Neural cell (in vitro differentiated cells): ENCODE measurements at regions not wholly inside any gene's neighbourhood (a gene's known extent, or its start where the extent isn't known, plus 50 kb on each side); places are given as distances from the start of the nearest gene placed in this dataset.

Source experiments
- H2AFZ ChIP-seq: fragments of 200-600, 300-800 bp; sonication (generic), shearing (Covaris generic); 2 replicates; pipeline ENCODE4 v1.6.0; 2014; ENCODE audit warnings: low read depth, mild to moderate bottlenecking, antibody characterized with exemption, low read length, moderate library complexity
- H3F3A ChIP-seq: fragments of 200-600 bp; shearing (Covaris generic); 2 replicates; pipeline ENCODE4 v1.6.1; 2016; ENCODE audit warnings: mild to moderate bottlenecking, moderate library complexity, mixed read lengths, antibody characterized with exemption, low read length; ENCODE audit not compliant: insufficient read depth, poor library complexity, severe bottlenecking
- H3K27ac ChIP-seq: fragments of 200-600, 300-800 bp; sonication (generic), shearing (Covaris generic); 2 replicates; pipeline ENCODE4 v1.5.1; 2014; ENCODE audit warnings: mild to moderate bottlenecking, low read length, moderate library complexity
- H3K27me3 ChIP-seq: fragments of 300-800, 200-600 bp; sonication (generic), shearing (Covaris generic); 2 replicates; pipeline ENCODE4 v1.6.0; 2014; ENCODE audit warnings: mild to moderate bottlenecking, low read depth, low read length, moderate library complexity; ENCODE audit not compliant: insufficient read depth
- H3K36me3 ChIP-seq: fragments of 300-800, 200-600 bp; sonication (generic), shearing (Covaris generic); 2 replicates; pipeline ENCODE4 v1.5.1; 2014; ENCODE audit warnings: mild to moderate bottlenecking, antibody characterized with exemption, low read length, moderate library complexity; ENCODE audit not compliant: insufficient read depth
- H3K4me2 ChIP-seq: fragments of 300-800, 200-600 bp; sonication (generic), shearing (Covaris generic); 2 replicates; pipeline ENCODE4 v1.6.0; 2014; ENCODE audit warnings: mild to moderate bottlenecking, low read length
- H3K4me3 ChIP-seq: fragments of 300-800, 200-600 bp; sonication (generic), shearing (Covaris generic); 2 replicates; pipeline ENCODE4 v1.5.1; 2014; ENCODE audit warnings: mild to moderate bottlenecking, low read length, moderate library complexity
- H3K79me2 ChIP-seq: fragments of 200-600 bp; shearing (Covaris generic); replicated peaks from 2 replicates; pipeline ENCODE4 v1.6.0; 2014; ENCODE audit warnings: mild to moderate bottlenecking, low read length, moderate library complexity; ENCODE audit not compliant: insufficient read depth
- H3K9ac ChIP-seq: fragments of 300-800, 200-600 bp; sonication (generic), shearing (Covaris generic); 2 replicates; pipeline ENCODE4 v1.6.1; 2016; ENCODE audit warnings: mild to moderate bottlenecking, low read length, mixed read lengths
- H3K9me2 ChIP-seq: fragments of 200-600 bp; shearing (Covaris generic); 2 replicates; pipeline ENCODE4 v1.6.1; 2016; ENCODE audit warnings: mild to moderate bottlenecking, low read length, mixed read lengths; ENCODE audit not compliant: insufficient read depth
- H3K9me3 ChIP-seq: fragments of 200-600, 300-800 bp; sonication (generic), shearing (Covaris generic); 2 replicates; pipeline ENCODE4 v1.6.1; 2016; ENCODE audit warnings: mild to moderate bottlenecking, mixed run types, low read length, moderate library complexity, mixed read lengths
- H4K20me1 ChIP-seq: fragments of 200-600 bp; shearing (Covaris generic); 2 replicates; pipeline ENCODE4 v1.6.1; 2016; ENCODE audit warnings: mild to moderate bottlenecking, mixed run types; ENCODE audit not compliant: insufficient read depth
- CTCF ChIP-seq: fragments of 450-650 bp; IDR thresholded peaks from 2 replicates; pipeline ENCODE4 v1.5.1; 2014; ENCODE audit warnings: antibody characterized with exemption, mild to moderate bottlenecking, moderate library complexity; ENCODE audit not compliant: poor library complexity, severe bottlenecking
- EP300 ChIP-seq: fragments of 450-650 bp; conservative IDR thresholded peaks from 2 replicates; pipeline ENCODE4 v1.6.1; 2014; ENCODE audit warnings: antibody characterized with exemption, mild to moderate bottlenecking, moderate library complexity; ENCODE audit not compliant: poor library complexity, severe bottlenecking
- EZH2 ChIP-seq: fragments of 200-600, 300-800 bp; shearing (Covaris generic), sonication (generic); IDR thresholded peaks from 2 replicates; pipeline ENCODE4 v1.6.1; 2014; ENCODE audit warnings: antibody characterized with exemption, low read length, borderline replicate concordance, mild to moderate bottlenecking; ENCODE audit not compliant: insufficient read depth, poor library complexity, severe bottlenecking
- MXI1 ChIP-seq: fragments of 450-650 bp; conservative IDR thresholded peaks from 2 replicates; pipeline ENCODE4 v1.6.1; 2014; ENCODE audit warnings: antibody characterized with exemption, mild to moderate bottlenecking; ENCODE audit not compliant: poor library complexity, severe bottlenecking
- POLR2AphosphoS5 ChIP-seq: IDR thresholded peaks from 2 replicates; pipeline ENCODE4 v1.6.1; 2012
- RAD21 ChIP-seq: fragments of 450-650 bp; conservative IDR thresholded peaks from 2 replicates; pipeline ENCODE4 v1.6.1; 2014; ENCODE audit warnings: antibody characterized with exemption, mild to moderate bottlenecking, moderate library complexity
- REST ChIP-seq: IDR thresholded peaks from 2 replicates; pipeline ENCODE4 v1.6.1; 2012; ENCODE audit warnings: borderline replicate concordance
- SMC3 ChIP-seq: fragments of 450-650 bp; conservative IDR thresholded peaks from 2 replicates; pipeline ENCODE4 v1.6.1; 2014; ENCODE audit warnings: antibody characterized with exemption, mild to moderate bottlenecking, moderate library complexity; ENCODE audit not compliant: poor library complexity
- TAF1 ChIP-seq: IDR thresholded peaks from 2 replicates; pipeline ENCODE4 v1.6.1; 2012; ENCODE audit warnings: low read depth

- Histone ChIP-seq H3K4me2 (no peak overlapping the region), H3K9me3 (no peaks in the 10 kb centered on the region), H3K27ac (no peak overlapping the region), H3F3A (no peaks in the 10 kb centered on the region), H4K20me1 (no peaks in the 10 kb centered on the region), H3K27me3 (peaks cover 44% of the 10 kb centered on the region), H3K36me3 (no peaks in the 10 kb centered on the region), H2AFZ (no peak overlapping the region), H3K4me3 (no peak overlapping the region), H3K9me2 (no peaks in the 10 kb centered on the region), H3K9ac (no peak overlapping the region), H3K79me2 (no peaks in the 10 kb centered on the region)
- TF ChIP-seq MXI1 (no peak), EP300 (no peak), RAD21 (no peak), CTCF (no peak)
These were observed 82.5 kb upstream of the EPB41L3 start for GRCh38 chr18:5626130-5626880.

GRCh38 chr18:5625076-5625475 lies 81.3 kb upstream of the EPB41L3 start:
- Histone ChIP-seq H3K27me3 (peaks cover 41% of the 10 kb centered on the region), H4K20me1 (no peaks in the 10 kb centered on the region), H3K9ac (no peak overlapping the region), H2AFZ (no peak overlapping the region), H3F3A (no peaks in the 10 kb centered on the region), H3K4me2 (no peak overlapping the region), H3K4me3 (no peak overlapping the region), H3K9me2 (no peaks in the 10 kb centered on the region), H3K9me3 (no peaks in the 10 kb centered on the region), H3K79me2 (no peaks in the 10 kb centered on the region), H3K27ac (no peak overlapping the region), H3K36me3 (no peaks in the 10 kb centered on the region)
- no peak for TF ChIP-seq CTCF
- no peak for TF ChIP-seq POLR2AphosphoS5
- no peak for TF ChIP-seq TAF1
- TF ChIP-seq MXI1 = no peak
- TF ChIP-seq REST = no peak
- TF ChIP-seq RAD21 = no peak
- TF ChIP-seq SMC3 = no peak
- TF ChIP-seq EP300 = no peak
- TF ChIP-seq EZH2 = no peak
